ENCODE measurements at regions not wholly inside any gene's neighbourhood (a gene's known extent, or its start where the extent isn't known, plus 50 kb on each side); places are given as distances from the start of the nearest gene placed in this dataset.

DNA sequence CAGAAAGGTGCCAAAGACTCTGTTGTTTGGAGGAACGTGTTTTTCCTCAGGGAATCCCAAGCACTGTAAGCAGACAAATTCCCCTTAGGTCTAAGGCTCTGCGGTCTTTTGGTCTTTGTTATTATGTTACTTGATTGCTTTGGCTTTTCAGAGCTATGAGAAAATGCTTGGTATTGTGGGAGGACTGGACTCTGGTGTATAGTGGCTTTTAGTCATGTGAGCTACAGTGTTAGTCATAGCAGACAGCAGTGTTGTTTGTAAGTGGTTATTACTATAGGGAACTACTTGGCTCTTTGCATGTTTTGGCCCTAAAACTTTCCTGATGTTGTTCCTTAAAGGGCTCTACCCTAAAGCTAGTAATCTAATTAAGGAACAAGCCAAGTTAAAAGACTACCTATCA, 956.2 kb upstream of the LRATD1 start:
- Histone ChIP-seq H3K9me3 (replicated peaks; ENCODE audit: control insufficient read depth, insufficient read depth, low read length) (peaks cover 2% of the 10 kb centered on the region), H3K4me2 (ENCODE audit: insufficient read depth, low read length) (no peak overlapping the region), H3K4me1 (ENCODE audit: control insufficient read depth, extremely low read depth, insufficient read depth, low read length) (no peaks in the 10 kb centered on the region), H4K20me1 (replicated peaks; ENCODE audit: control insufficient read depth, extremely low read depth, insufficient read depth, low read length) (no peaks in the 10 kb centered on the region), H3K27me3 (ENCODE audit: control insufficient read depth in 2 of 2, insufficient read depth in 2 of 2, low read length in 2 of 2) (no peaks in the 10 kb centered on the region), H3K9ac (replicated peaks; ENCODE audit: extremely low read depth, insufficient read depth, low read length) (no peak overlapping the region), H3K36me3 (ENCODE audit: control insufficient read depth in 2 of 2, extremely low read depth in 1 of 2, insufficient read depth in 2 of 2, low read length in 2 of 2) (no peaks in the 10 kb centered on the region), H3K79me2 (ENCODE audit: control insufficient read depth, insufficient read depth, low read length) (no peaks in the 10 kb centered on the region), H2AFZ (ENCODE audit: low read depth, low read length) (no peak overlapping the region), H3K4me3 (replicated peaks in 1 of 3; ENCODE audit: insufficient read depth in 1 of 3, low read depth in 1 of 3, low read length in 3 of 3) (no peak overlapping the region), H3K9me1 (replicated peaks; ENCODE audit: control insufficient read depth, extremely low read depth, insufficient read depth, low read length) (no peaks in the 10 kb centered on the region), H3K27ac (ENCODE audit: insufficient read depth, low read depth, low read length) (no peak overlapping the region)
- FAIRE-seq = no peak
- intact Hi-C loops (cut with micrococcal nuclease) = no loop called here
- ChIA-PET CTCF (no interaction called here), POLR2A (no interaction called here)
- BruUV-seq (replicated peaks) = no TSS peak
- dilution Hi-C loops (cut with MboI; ENCODE audit: extremely low pct_ligation_motif_present, low sequenced_read_pairs) = no loop called here
- TF ChIP-seq, protein P1, sequence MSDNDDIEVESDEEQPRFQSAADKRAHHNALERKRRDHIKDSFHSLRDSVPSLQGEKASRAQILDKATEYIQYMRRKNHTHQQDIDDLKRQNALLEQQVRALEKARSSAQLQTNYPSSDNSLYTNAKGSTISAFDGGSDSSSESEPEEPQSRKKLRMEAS (IDR thresholded peaks at IDR 0.05; ENCODE audit: insufficient read depth, insufficient read length) = no peak
- TF ChIP-seq MYC (IDR thresholded peaks at IDR 0.05; ENCODE audit: low read depth, low read length) = no peak
- no peak for TF ChIP-seq JUN (IDR thresholded peaks at IDR 0.05; ENCODE audit: borderline replicate concordance, insufficient read depth, insufficient read length, low read depth)
- no peak for TF ChIP-seq FOS (IDR thresholded peaks at IDR 0.05; ENCODE audit: borderline replicate concordance, insufficient read depth, low read length)
- TF ChIP-seq POLR2A (IDR thresholded peaks at IDR 0.05; ENCODE audit: low read depth, low read length) = no peak
- TF ChIP-seq POLR2AphosphoS5 (IDR thresholded peaks at IDR 0.05; ENCODE audit: insufficient read depth, low read depth, low read length) = no peak
- TF ChIP-seq, protein P2, sequence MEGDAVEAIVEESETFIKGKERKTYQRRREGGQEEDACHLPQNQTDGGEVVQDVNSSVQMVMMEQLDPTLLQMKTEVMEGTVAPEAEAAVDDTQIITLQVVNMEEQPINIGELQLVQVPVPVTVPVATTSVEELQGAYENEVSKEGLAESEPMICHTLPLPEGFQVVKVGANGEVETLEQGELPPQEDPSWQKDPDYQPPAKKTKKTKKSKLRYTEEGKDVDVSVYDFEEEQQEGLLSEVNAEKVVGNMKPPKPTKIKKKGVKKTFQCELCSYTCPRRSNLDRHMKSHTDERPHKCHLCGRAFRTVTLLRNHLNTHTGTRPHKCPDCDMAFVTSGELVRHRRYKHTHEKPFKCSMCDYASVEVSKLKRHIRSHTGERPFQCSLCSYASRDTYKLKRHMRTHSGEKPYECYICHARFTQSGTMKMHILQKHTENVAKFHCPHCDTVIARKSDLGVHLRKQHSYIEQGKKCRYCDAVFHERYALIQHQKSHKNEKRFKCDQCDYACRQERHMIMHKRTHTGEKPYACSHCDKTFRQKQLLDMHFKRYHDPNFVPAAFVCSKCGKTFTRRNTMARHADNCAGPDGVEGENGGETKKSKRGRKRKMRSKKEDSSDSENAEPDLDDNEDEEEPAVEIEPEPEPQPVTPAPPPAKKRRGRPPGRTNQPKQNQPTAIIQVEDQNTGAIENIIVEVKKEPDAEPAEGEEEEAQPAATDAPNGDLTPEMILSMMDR (IDR thresholded peaks at IDR 0.05; ENCODE audit: extremely low read depth in 1 of 2, insufficient read depth in 1 of 2, low read depth in 1 of 2, low read length in 2 of 2) = no peak
- TF ChIP-seq GATA2 (IDR thresholded peaks at IDR 0.05; ENCODE audit: insufficient read depth, insufficient read length, low read depth, low read length) = no peak
- no peak for TF ChIP-seq EZH2 (IDR thresholded peaks at IDR 0.05; ENCODE audit: borderline replicate concordance, low read depth, low read length, severe bottlenecking)
- DNase-seq (ENCODE audit: low read depth, low spot score) = no peak

Data from endothelial cell of umbilical vein (primary cell).